ENCODE measurements at regions not wholly inside any gene's neighbourhood (a gene's known extent, or its start where the extent isn't known, plus 50 kb on each side); places are given as distances from the start of the nearest gene placed in this dataset.

- no peaks in the 10 kb centered on the region for H4K20me1 ChIP-seq (ENCODE audit: control insufficient read depth, extremely low read depth, insufficient read depth, low read length)
- H3K27ac ChIP-seq (ENCODE audit: insufficient read depth, low read length): no peak overlapping the region
- H3K79me2 ChIP-seq (ENCODE audit: control insufficient read depth, insufficient read depth, low read length): no peaks in the 10 kb centered on the region
- H3K4me1 ChIP-seq (ENCODE audit: control insufficient read depth, extremely low read depth, insufficient read depth, low read length): no peaks in the 10 kb centered on the region
- H3K9ac ChIP-seq (ENCODE audit: insufficient read depth, low read length): no peak overlapping the region
- TF ChIP-seq EZH2 (IDR thresholded peaks at IDR 0.05; ENCODE audit: low read length, missing control alignments): no peak
- TF ChIP-seq, protein P1, sequence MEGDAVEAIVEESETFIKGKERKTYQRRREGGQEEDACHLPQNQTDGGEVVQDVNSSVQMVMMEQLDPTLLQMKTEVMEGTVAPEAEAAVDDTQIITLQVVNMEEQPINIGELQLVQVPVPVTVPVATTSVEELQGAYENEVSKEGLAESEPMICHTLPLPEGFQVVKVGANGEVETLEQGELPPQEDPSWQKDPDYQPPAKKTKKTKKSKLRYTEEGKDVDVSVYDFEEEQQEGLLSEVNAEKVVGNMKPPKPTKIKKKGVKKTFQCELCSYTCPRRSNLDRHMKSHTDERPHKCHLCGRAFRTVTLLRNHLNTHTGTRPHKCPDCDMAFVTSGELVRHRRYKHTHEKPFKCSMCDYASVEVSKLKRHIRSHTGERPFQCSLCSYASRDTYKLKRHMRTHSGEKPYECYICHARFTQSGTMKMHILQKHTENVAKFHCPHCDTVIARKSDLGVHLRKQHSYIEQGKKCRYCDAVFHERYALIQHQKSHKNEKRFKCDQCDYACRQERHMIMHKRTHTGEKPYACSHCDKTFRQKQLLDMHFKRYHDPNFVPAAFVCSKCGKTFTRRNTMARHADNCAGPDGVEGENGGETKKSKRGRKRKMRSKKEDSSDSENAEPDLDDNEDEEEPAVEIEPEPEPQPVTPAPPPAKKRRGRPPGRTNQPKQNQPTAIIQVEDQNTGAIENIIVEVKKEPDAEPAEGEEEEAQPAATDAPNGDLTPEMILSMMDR (conservative IDR thresholded peaks at IDR 0.05 in 1 of 2, IDR thresholded peaks at IDR 0.05 in 1 of 2; ENCODE audit: low read depth in 1 of 2, low read length in 2 of 2): no peak
- no peaks in the 10 kb centered on the region for H3K9me3 ChIP-seq (ENCODE audit: control insufficient read depth, insufficient read depth, low read depth, low read length)
- H3K4me3 ChIP-seq (replicated peaks in 1 of 4; ENCODE audit: control extremely low read depth in 1 of 4, insufficient read depth in 1 of 4, low read depth in 3 of 4, low read length in 4 of 4): no peak overlapping the region
- DNase-seq (ENCODE audit: low read depth in 2 of 2): no peak
- H2AFZ ChIP-seq (ENCODE audit: low read length): no peak overlapping the region
- no peak overlapping the region for H3K4me2 ChIP-seq (ENCODE audit: extremely low read depth, insufficient read depth, low read length)
- H3K36me3 ChIP-seq (ENCODE audit: control insufficient read depth, insufficient read depth, low read length): no peaks in the 10 kb centered on the region
- H3K27me3 ChIP-seq (ENCODE audit: control insufficient read depth, insufficient read depth, low read length): no peaks in the 10 kb centered on the region
These were observed 80.5 kb downstream of the CCNA1 start for GRCh38 chr13:36512771-36513170.

- no peaks in the 10 kb centered on the region for H3K9me3 ChIP-seq (ENCODE audit: control insufficient read depth, insufficient read depth, low read depth, low read length)
- TF ChIP-seq EZH2 (IDR thresholded peaks at IDR 0.05; ENCODE audit: low read length, missing control alignments): no peak
- TF ChIP-seq, protein P1 (conservative IDR thresholded peaks at IDR 0.05 in 1 of 2, IDR thresholded peaks at IDR 0.05 in 1 of 2; ENCODE audit: low read depth in 1 of 2, low read length in 2 of 2): no peak
- H3K9ac ChIP-seq (ENCODE audit: insufficient read depth, low read length): no peak overlapping the region
- no peaks in the 10 kb centered on the region for H3K79me2 ChIP-seq (ENCODE audit: control insufficient read depth, insufficient read depth, low read length)
- no peaks in the 10 kb centered on the region for H3K36me3 ChIP-seq (ENCODE audit: control insufficient read depth, insufficient read depth, low read length)
- no peak overlapping the region for H3K27ac ChIP-seq (ENCODE audit: insufficient read depth, low read length)
- DNase-seq (ENCODE audit: low read depth in 2 of 2): no peak
- H4K20me1 ChIP-seq (ENCODE audit: control insufficient read depth, extremely low read depth, insufficient read depth, low read length): no peaks in the 10 kb centered on the region
- H3K27me3 ChIP-seq (ENCODE audit: control insufficient read depth, insufficient read depth, low read length): no peaks in the 10 kb centered on the region
- H3K4me3 ChIP-seq (replicated peaks in 1 of 4; ENCODE audit: control extremely low read depth in 1 of 4, insufficient read depth in 1 of 4, low read depth in 3 of 4, low read length in 4 of 4): no peak overlapping the region
- no peaks in the 10 kb centered on the region for H3K4me1 ChIP-seq (ENCODE audit: control insufficient read depth, extremely low read depth, insufficient read depth, low read length)
- H3K4me2 ChIP-seq (ENCODE audit: extremely low read depth, insufficient read depth, low read length): no peak overlapping the region
- H2AFZ ChIP-seq (ENCODE audit: low read length): no peak overlapping the region
These were observed 81.0 kb downstream of the CCNA1 start for GRCh38 chr13:36513266-36513665.

- no peak for DNase-seq (ENCODE audit: low read depth in 2 of 2)
- TF ChIP-seq, protein P1 (conservative IDR thresholded peaks at IDR 0.05 in 1 of 2, IDR thresholded peaks at IDR 0.05 in 1 of 2; ENCODE audit: low read depth in 1 of 2, low read length in 2 of 2): no peak
- no peak for TF ChIP-seq EZH2 (IDR thresholded peaks at IDR 0.05; ENCODE audit: low read length, missing control alignments)
- no peaks in the 10 kb centered on the region for H3K36me3 ChIP-seq (ENCODE audit: control insufficient read depth, insufficient read depth, low read length)
These were observed 83.2 kb downstream of the CCNA1 start for GRCh38 chr13:36515466-36515865.

More at GRCh38 chr13:36515466-36515865, 83.2 kb downstream of the CCNA1 start:
- Histone ChIP-seq H3K4me2 (ENCODE audit: extremely low read depth, insufficient read depth, low read length) (no peak overlapping the region), H3K27ac (ENCODE audit: insufficient read depth, low read length) (no peak overlapping the region), H3K4me3 (replicated peaks in 1 of 4; ENCODE audit: control extremely low read depth in 1 of 4, insufficient read depth in 1 of 4, low read depth in 3 of 4, low read length in 4 of 4) (no peak overlapping the region), H4K20me1 (ENCODE audit: control insufficient read depth, extremely low read depth, insufficient read depth, low read length) (no peaks in the 10 kb centered on the region), H2AFZ (ENCODE audit: low read length) (no peak overlapping the region), H3K27me3 (ENCODE audit: control insufficient read depth, insufficient read depth, low read length) (no peaks in the 10 kb centered on the region), H3K9me3 (ENCODE audit: control insufficient read depth, insufficient read depth, low read depth, low read length) (no peaks in the 10 kb centered on the region), H3K4me1 (ENCODE audit: control insufficient read depth, extremely low read depth, insufficient read depth, low read length) (no peaks in the 10 kb centered on the region), H3K9ac (ENCODE audit: insufficient read depth, low read length) (no peak overlapping the region), H3K79me2 (ENCODE audit: control insufficient read depth, insufficient read depth, low read length) (no peaks in the 10 kb centered on the region)

All from fibroblast of lung (primary cell).